Esophagus mucosa (tissue), 1 donor: ENCODE measurements at regions not wholly inside any gene's neighbourhood (a gene's known extent, or its start where the extent isn't known, plus 50 kb on each side); places are given as distances from the start of the nearest gene placed in this dataset.

Experiments
- ATAC-seq: fragments of 200-7000 bp; cut with Tn5 transposase; one replicate; pipeline ENCODE4 v1.9.1; 2020
- donor health status: DM: yes; HTN: yes; CAD: no.

GRCh38 chr22:47249370-47249928, 487.0 kb downstream of the TBC1D22A start:
- ATAC-seq = no peak

GRCh38 chr22:47248925-47249324, 486.5 kb downstream of the TBC1D22A start:
- no peak for ATAC-seq

- peak; percentile 82 for ATAC-seq
These were observed 485.3 kb downstream of the TBC1D22A start for GRCh38 chr22:47247579-47248240.

DNA sequence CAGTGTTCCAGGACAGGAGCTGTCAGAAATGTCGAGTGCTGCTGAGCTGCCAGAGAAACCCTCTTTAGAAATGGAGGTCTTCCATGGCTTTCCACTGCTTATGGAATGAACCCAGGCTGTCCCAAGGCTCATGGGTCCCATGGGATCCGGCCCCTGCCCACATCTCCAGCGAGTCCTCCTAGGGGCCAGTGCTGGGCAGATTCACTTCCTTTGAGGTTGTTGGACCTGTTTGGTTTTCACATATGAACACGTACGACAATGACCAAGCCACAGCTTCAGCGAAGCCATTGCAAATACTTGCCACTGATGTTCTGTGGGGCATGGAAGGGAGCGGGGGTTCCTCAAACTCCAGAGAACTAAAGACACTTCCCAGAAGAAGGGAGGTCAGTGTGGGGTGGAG, 483.3 kb downstream of the TBC1D22A start:
- ATAC-seq = no peak

DNA sequence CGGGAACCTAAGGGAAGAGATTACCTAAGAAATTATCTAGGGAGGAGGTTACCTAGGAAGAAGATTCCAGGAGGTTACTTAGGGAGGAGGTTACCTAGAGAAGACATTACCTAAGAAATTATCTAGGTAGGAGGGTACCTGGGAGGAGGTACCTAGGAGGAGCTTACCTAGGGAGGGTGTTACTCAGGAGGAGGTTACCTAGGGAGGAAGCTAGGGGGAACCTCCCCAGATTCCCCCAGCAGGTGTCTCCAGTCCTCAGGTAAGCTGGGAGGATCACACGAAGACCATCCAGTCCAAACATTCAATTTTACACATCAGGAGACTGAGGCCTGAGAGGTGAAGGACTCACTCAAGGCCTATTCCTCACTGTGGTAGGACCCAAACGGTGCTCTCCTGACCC, 482.8 kb downstream of the TBC1D22A start:
- no peak for ATAC-seq

DNA sequence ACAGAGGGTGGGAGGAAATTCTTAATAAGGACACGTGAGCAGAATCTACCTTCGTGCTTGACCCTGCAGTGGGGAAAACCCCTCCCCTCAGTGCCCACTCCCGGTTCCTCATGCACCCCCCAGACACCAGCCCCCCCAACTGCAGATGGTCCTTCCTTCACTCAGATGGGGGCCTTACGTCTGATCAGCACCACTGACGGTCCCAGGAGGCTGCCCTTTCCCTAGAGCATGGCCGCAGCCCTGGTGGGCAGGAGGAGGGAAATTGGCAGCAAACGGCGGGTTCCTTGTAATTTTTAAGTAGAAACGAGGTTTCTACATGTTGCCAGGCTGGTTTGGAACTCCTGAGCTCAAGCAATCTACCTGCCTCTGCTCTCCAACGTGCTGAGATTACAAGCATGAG, 477.7 kb downstream of the TBC1D22A start:
- ATAC-seq = no peak

- no peak for ATAC-seq
These were observed 477.0 kb downstream of the TBC1D22A start for GRCh38 chr22:47239474-47239860.

DNA sequence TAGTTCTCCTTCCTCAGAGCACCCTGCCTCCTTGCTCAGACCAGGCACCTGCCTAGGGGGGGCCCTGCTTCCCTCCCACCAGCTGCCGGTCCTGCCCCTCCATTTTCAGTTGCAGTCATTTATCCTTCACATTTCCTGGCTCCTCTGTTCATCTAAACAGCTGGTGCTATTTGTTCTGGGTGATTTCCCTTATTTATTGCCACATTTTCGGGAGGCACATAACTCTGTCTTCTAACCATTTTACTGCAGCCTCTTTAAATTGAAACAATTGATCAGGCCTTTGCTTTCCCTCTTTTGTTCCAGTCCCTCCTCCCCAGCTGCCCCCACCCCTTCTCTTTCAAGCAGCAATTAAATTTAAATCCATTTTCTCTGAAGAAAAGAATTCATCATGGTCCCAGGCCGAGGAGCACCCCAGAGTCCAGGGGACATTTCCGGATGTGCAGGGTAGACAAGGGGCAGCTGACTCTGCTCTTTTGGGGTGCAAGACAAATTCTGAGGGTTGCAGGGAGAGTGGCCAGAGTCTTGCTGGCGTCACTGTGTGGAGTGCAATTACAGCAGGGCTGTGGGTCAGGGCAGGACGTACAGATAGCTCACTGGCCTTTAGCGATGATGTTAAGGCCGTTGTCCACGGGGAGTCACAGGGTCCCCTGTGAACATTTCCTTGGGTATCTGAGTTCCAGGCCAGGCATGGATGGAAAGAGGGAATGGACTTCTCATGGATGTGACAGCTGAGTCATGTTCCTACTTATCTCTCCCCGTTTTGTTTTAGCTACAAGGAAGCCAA, 476.4 kb downstream of the TBC1D22A start:
- no peak for ATAC-seq

- ATAC-seq = no peak
These were observed 475.5 kb downstream of the TBC1D22A start for GRCh38 chr22:47237890-47238480.

- ATAC-seq = no peak
These were observed 474.3 kb downstream of the TBC1D22A start for GRCh38 chr22:47236718-47237117.

GRCh38 chr22:47236161-47236560, 473.7 kb downstream of the TBC1D22A start:
- no peak for ATAC-seq

- no peak for ATAC-seq
These were observed 471.1 kb downstream of the TBC1D22A start for GRCh38 chr22:47233316-47234243.

DNA sequence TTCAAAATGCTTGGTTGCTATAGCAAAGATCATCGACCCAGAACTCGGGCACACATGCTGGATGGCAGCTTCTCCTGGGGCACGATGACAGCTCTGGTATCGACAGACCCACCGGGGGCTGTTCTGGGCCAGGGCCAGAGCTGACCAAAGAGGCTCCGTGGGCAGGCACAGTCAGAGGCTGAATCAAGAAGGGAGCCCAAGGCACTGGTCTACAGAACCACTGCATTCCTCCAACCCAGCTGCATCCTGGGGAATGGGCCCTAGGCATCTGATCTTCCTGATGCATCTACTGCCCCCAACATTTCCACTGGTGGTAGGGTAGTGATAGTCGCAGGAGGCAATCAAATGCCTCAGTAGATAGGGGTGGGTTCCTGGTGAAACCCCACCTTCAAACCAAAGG, 470.3 kb downstream of the TBC1D22A start:
- ATAC-seq = no peak

- no peak for ATAC-seq
These were observed 469.7 kb downstream of the TBC1D22A start for GRCh38 chr22:47232197-47232596.

DNA sequence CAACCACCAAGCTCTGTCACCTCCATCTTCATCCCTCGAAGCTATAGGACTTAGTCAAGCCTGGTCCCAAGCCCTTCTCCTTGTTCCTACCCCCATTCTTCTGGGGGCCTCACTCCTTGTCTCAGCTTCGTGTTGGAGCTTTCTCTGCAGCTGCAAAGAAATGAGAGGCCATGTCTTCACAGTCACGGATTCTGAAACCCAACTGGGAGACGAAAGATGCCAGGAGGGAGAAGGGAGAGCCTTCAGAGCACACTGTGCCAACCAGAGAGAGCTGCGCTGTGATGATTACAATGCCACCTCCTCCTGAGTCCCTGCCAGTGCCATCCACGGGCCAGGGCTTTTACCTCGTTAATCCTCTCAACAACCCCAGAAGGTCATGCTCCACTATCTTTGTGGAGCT, 469.3 kb downstream of the TBC1D22A start:
- ATAC-seq = no peak

DNA sequence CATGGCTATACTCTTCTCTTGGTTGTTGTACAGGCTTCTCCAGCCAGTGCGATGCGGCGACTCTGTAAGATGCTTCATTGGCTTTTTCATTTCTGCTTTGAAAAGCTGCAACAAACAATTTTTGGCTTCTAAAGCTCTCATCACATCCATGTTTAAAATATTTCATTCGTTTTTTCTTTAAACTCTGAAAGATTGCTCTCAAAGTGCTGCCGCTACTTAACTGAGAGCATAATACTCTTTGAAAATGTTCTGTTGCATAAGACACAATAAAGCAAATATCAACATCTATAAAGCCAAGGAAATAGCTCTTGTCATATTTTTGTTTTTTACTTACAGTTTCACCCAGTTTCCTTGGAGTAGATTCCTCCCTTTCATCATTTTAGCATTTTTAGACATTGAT, 468.3 kb downstream of the TBC1D22A start:
- ATAC-seq = no peak

- no peak for ATAC-seq
These were observed 467.8 kb downstream of the TBC1D22A start for GRCh38 chr22:47230251-47230650.

- ATAC-seq = no peak
These were observed 466.3 kb downstream of the TBC1D22A start for GRCh38 chr22:47228767-47229166.

DNA sequence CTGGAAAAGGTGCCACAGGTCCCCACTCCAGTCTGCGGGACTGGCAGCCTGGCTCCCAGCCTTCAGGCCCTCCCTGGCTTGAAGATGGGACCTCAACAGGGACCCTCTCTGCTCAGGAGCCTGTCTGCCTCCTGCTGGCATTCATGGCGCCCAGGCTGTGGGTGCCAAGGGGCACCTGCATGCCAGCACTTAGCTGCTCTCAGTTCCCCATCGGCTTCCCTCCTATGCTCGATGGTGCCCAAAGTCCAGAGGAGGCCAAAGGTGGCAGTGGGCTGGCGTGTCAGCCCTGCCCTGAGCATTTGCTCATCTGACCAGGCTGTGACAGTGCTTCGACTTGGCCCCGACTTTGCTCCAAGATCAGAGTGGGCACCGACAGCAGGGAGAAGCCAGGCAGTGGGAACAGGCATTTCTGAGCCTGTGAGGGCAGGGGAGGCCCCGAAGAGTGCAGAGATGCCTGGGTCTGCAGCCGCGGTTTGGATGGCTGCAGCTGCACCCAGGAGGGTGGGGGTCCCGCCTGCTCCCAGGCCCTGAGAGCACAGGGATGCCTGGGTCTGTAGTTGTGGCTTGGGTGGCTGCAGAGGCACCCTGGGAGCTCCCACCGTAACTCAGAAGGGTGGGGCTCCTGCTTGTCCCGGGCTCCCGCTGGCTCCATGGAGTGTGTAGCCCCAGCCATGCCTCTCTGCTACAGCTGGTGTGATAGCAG, 463.6 kb downstream of the TBC1D22A start:
- no peak for ATAC-seq

GRCh38 chr22:47225080-47225930, 462.9 kb downstream of the TBC1D22A start:
- ATAC-seq = no peak
